CMK (cell line): ENCODE measurements at regions not wholly inside any gene's neighbourhood (a gene's known extent, or its start where the extent isn't known, plus 50 kb on each side); places are given as distances from the start of the nearest gene placed in this dataset.

Experiments
- DNase-seq: peaks from one replicate; pipeline ENCODE4 v3.0.0-alpha.2; 2010; ENCODE audit warnings: low read depth

- DNase-seq: no peak
These were observed 332.8 kb downstream of the SMOC2 start for GRCh38 chr6:168773788-168774187.

- no peak for DNase-seq
These were observed 324.8 kb downstream of the SMOC2 start for GRCh38 chr6:168765752-168766151.

- DNase-seq: no peak
These were observed 315.1 kb downstream of the SMOC2 start for GRCh38 chr6:168756009-168756634.

- no peak for DNase-seq
These were observed 305.7 kb downstream of the SMOC2 start for GRCh38 chr6:168746643-168747042.

- no peak for DNase-seq
These were observed 305.0 kb downstream of the SMOC2 start for GRCh38 chr6:168746013-168746412.

GRCh38 chr6:168744861-168745260, 303.9 kb downstream of the SMOC2 start:
- DNase-seq: no peak

- DNase-seq: no peak
These were observed 301.2 kb downstream of the SMOC2 start for GRCh38 chr6:168741942-168742782.

- no peak for DNase-seq
These were observed 300.3 kb downstream of the SMOC2 start for GRCh38 chr6:168741305-168741704.

- no peak for DNase-seq
These were observed 298.4 kb downstream of the SMOC2 start for GRCh38 chr6:168739381-168739780.

GRCh38 chr6:168737481-168737880, 296.5 kb downstream of the SMOC2 start:
- no peak for DNase-seq

GRCh38 chr6:168737014-168737413, 296.0 kb downstream of the SMOC2 start:
- no peak for DNase-seq

- DNase-seq: no peak
These were observed 295.1 kb downstream of the SMOC2 start for GRCh38 chr6:168736039-168736438.

- DNase-seq: no peak
These were observed 294.4 kb downstream of the SMOC2 start for GRCh38 chr6:168735268-168735949.

GRCh38 chr6:168734523-168734922, 293.5 kb downstream of the SMOC2 start:
- no peak for DNase-seq

- DNase-seq: no peak
These were observed 291.7 kb downstream of the SMOC2 start for GRCh38 chr6:168732676-168733075.

GRCh38 chr6:168730931-168731716, 290.1 kb downstream of the SMOC2 start:
- DNase-seq: no peak

GRCh38 chr6:168728056-168728455, 287.1 kb downstream of the SMOC2 start:
- DNase-seq: no peak

GRCh38 chr6:168726312-168726856, 285.4 kb downstream of the SMOC2 start:
- DNase-seq: no peak

GRCh38 chr6:168725802-168726201, 284.8 kb downstream of the SMOC2 start:
- no peak for DNase-seq

- no peak for DNase-seq
These were observed 283.9 kb downstream of the SMOC2 start for GRCh38 chr6:168724669-168725570.

GRCh38 chr6:168724033-168724432, 283.0 kb downstream of the SMOC2 start:
- DNase-seq: no peak
